ENCODE measurements at regions not wholly inside any gene's neighbourhood (a gene's known extent, or its start where the extent isn't known, plus 50 kb on each side); places are given as distances from the start of the nearest gene placed in this dataset.
A peak's percentile ranks its signal among the peaks of the same experiment; 100 is the strongest.

- 86% methylated on average over 1 of the region's 4 CpGs for WGBS (ENCODE audit: insufficient coverage)
- Histone ChIP-seq H3K36me3 (ENCODE audit: control insufficient read depth, insufficient read depth, low read length) (no peaks in the 10 kb centered on the region), H3K4me3 (ENCODE audit: low read depth, low read length) (no peak overlapping the region), H3K27me3 (ENCODE audit: control insufficient read depth, insufficient read depth, low read length) (peaks cover 2% of the 10 kb centered on the region), H3K4me1 (ENCODE audit: control insufficient read depth, insufficient read depth, low read length) (no peaks in the 10 kb centered on the region), H3K27ac (ENCODE audit: low read depth, low read length) (no peak overlapping the region), H3K9me3 (ENCODE audit: control insufficient read depth, insufficient read depth, low read length) (no peaks in the 10 kb centered on the region)
- peak in 1 of 6 donors; percentile 37 for DNase-seq (ENCODE audit: low read depth in 4 of 6, low spot score in 6 of 6)
These were observed 141.5 kb upstream of the PKDCC start for GRCh38 chr2:41906338-41906725.

GRCh38 chr2:41907141-41907540 lies 140.7 kb upstream of the PKDCC start:
- Histone ChIP-seq H3K4me3 (ENCODE audit: low read depth, low read length) (no peak overlapping the region), H3K36me3 (ENCODE audit: control insufficient read depth, insufficient read depth, low read length) (no peaks in the 10 kb centered on the region), H3K4me1 (ENCODE audit: control insufficient read depth, insufficient read depth, low read length) (no peaks in the 10 kb centered on the region), H3K27me3 (ENCODE audit: control insufficient read depth, insufficient read depth, low read length) (peaks cover 2% of the 10 kb centered on the region), H3K27ac (ENCODE audit: low read depth, low read length) (no peak overlapping the region), H3K9me3 (ENCODE audit: control insufficient read depth, insufficient read depth, low read length) (no peaks in the 10 kb centered on the region)
- WGBS (ENCODE audit: insufficient coverage), result 84% methylated on average over 5 of the region's 6 CpGs
- no peak for DNase-seq (ENCODE audit: low read depth in 4 of 6, low spot score in 6 of 6)

- H3K4me3 ChIP-seq (ENCODE audit: low read depth, low read length), result no peak overlapping the region
- no peaks in the 10 kb centered on the region for H3K9me3 ChIP-seq (ENCODE audit: control insufficient read depth, insufficient read depth, low read length)
- H3K36me3 ChIP-seq (ENCODE audit: control insufficient read depth, insufficient read depth, low read length), result no peaks in the 10 kb centered on the region
- peaks cover 2% of the 10 kb centered on the region for H3K27me3 ChIP-seq (ENCODE audit: control insufficient read depth, insufficient read depth, low read length)
- H3K27ac ChIP-seq (ENCODE audit: low read depth, low read length), result no peak overlapping the region
- 86% methylated on average over 1 of the region's 4 CpGs for WGBS (ENCODE audit: insufficient coverage)
- no peak for DNase-seq (ENCODE audit: low read depth in 4 of 6, low spot score in 6 of 6)
- no peaks in the 10 kb centered on the region for H3K4me1 ChIP-seq (ENCODE audit: control insufficient read depth, insufficient read depth, low read length)
These were observed 140.0 kb upstream of the PKDCC start for GRCh38 chr2:41907771-41908207.

GRCh38 chr2:41908349-41908748 lies 139.5 kb upstream of the PKDCC start:
- no peaks in the 10 kb centered on the region for H3K9me3 ChIP-seq (ENCODE audit: control insufficient read depth, insufficient read depth, low read length)
- no peak overlapping the region for H3K27ac ChIP-seq (ENCODE audit: low read depth, low read length)
- H3K4me3 ChIP-seq (ENCODE audit: low read depth, low read length), result no peak overlapping the region

GRCh38 chr2:41909584-41909983 lies 138.2 kb upstream of the PKDCC start:
- Histone ChIP-seq H3K36me3 (ENCODE audit: control insufficient read depth, insufficient read depth, low read length) (no peaks in the 10 kb centered on the region), H3K4me3 (ENCODE audit: low read depth, low read length) (no peak overlapping the region), H3K9me3 (ENCODE audit: control insufficient read depth, insufficient read depth, low read length) (no peaks in the 10 kb centered on the region), H3K27ac (ENCODE audit: low read depth, low read length) (no peak overlapping the region), H3K27me3 (ENCODE audit: control insufficient read depth, insufficient read depth, low read length) (peaks cover 2% of the 10 kb centered on the region), H3K4me1 (ENCODE audit: control insufficient read depth, insufficient read depth, low read length) (no peaks in the 10 kb centered on the region)
- DNase-seq (ENCODE audit: low read depth in 4 of 6, low spot score in 6 of 6), result peak in 2 of 6 donors; percentile 15 to 46
- no CpG with 5 or more reads among the region's 4 CpGs for WGBS (ENCODE audit: insufficient coverage)

More at GRCh38 chr2:41908349-41908748, 139.5 kb upstream of the PKDCC start:
- Histone ChIP-seq H3K4me1 (ENCODE audit: control insufficient read depth, insufficient read depth, low read length) (no peaks in the 10 kb centered on the region), H3K36me3 (ENCODE audit: control insufficient read depth, insufficient read depth, low read length) (no peaks in the 10 kb centered on the region), H3K27me3 (ENCODE audit: control insufficient read depth, insufficient read depth, low read length) (peaks cover 2% of the 10 kb centered on the region)
- no peak for DNase-seq (ENCODE audit: low read depth in 4 of 6, low spot score in 6 of 6)

- H3K4me3 ChIP-seq (ENCODE audit: low read depth, low read length), result no peak overlapping the region
- WGBS (ENCODE audit: insufficient coverage), result no CpG with 5 or more reads among the region's 1 CpG
These were observed 137.7 kb upstream of the PKDCC start for GRCh38 chr2:41910126-41910525.

GRCh38 chr2:41911033-41911432 lies 136.8 kb upstream of the PKDCC start:
- 93% methylated on average over 2 of the region's 3 CpGs for WGBS (ENCODE audit: insufficient coverage)
- no peak overlapping the region for H3K27ac ChIP-seq (ENCODE audit: low read depth, low read length)
- DNase-seq (ENCODE audit: low read depth in 4 of 6, low spot score in 6 of 6), result no peak
- no peaks in the 10 kb centered on the region for H3K36me3 ChIP-seq (ENCODE audit: control insufficient read depth, insufficient read depth, low read length)
- no peaks in the 10 kb centered on the region for H3K27me3 ChIP-seq (ENCODE audit: control insufficient read depth, insufficient read depth, low read length)
- H3K4me1 ChIP-seq (ENCODE audit: control insufficient read depth, insufficient read depth, low read length), result no peaks in the 10 kb centered on the region
- no peak overlapping the region for H3K4me3 ChIP-seq (ENCODE audit: low read depth, low read length)
- H3K9me3 ChIP-seq (ENCODE audit: control insufficient read depth, insufficient read depth, low read length), result no peaks in the 10 kb centered on the region

More at GRCh38 chr2:41910126-41910525, 137.7 kb upstream of the PKDCC start:
- Histone ChIP-seq H3K27ac (ENCODE audit: low read depth, low read length) (no peak overlapping the region), H3K9me3 (ENCODE audit: control insufficient read depth, insufficient read depth, low read length) (no peaks in the 10 kb centered on the region), H3K36me3 (ENCODE audit: control insufficient read depth, insufficient read depth, low read length) (no peaks in the 10 kb centered on the region), H3K4me1 (ENCODE audit: control insufficient read depth, insufficient read depth, low read length) (no peaks in the 10 kb centered on the region), H3K27me3 (ENCODE audit: control insufficient read depth, insufficient read depth, low read length) (peaks cover 2% of the 10 kb centered on the region)
- no peak for DNase-seq (ENCODE audit: low read depth in 4 of 6, low spot score in 6 of 6)

GRCh38 chr2:41912337-41912736 lies 135.5 kb upstream of the PKDCC start:
- DNase-seq (ENCODE audit: low read depth in 4 of 6, low spot score in 6 of 6), result no peak
- no peaks in the 10 kb centered on the region for H3K27me3 ChIP-seq (ENCODE audit: control insufficient read depth, insufficient read depth, low read length)
- no CpG with 5 or more reads among the region's 3 CpGs for WGBS (ENCODE audit: insufficient coverage)
- no peaks in the 10 kb centered on the region for H3K9me3 ChIP-seq (ENCODE audit: control insufficient read depth, insufficient read depth, low read length)
- H3K4me3 ChIP-seq (ENCODE audit: low read depth, low read length), result no peak overlapping the region
- no peak overlapping the region for H3K27ac ChIP-seq (ENCODE audit: low read depth, low read length)
- no peaks in the 10 kb centered on the region for H3K36me3 ChIP-seq (ENCODE audit: control insufficient read depth, insufficient read depth, low read length)
- no peaks in the 10 kb centered on the region for H3K4me1 ChIP-seq (ENCODE audit: control insufficient read depth, insufficient read depth, low read length)

GRCh38 chr2:41912776-41913175 lies 135.0 kb upstream of the PKDCC start:
- DNase-seq (ENCODE audit: low read depth in 4 of 6, low spot score in 6 of 6), result no peak
- Histone ChIP-seq H3K27me3 (ENCODE audit: control insufficient read depth, insufficient read depth, low read length) (no peaks in the 10 kb centered on the region), H3K36me3 (ENCODE audit: control insufficient read depth, insufficient read depth, low read length) (no peaks in the 10 kb centered on the region), H3K27ac (ENCODE audit: low read depth, low read length) (no peak overlapping the region), H3K4me3 (ENCODE audit: low read depth, low read length) (no peak overlapping the region), H3K9me3 (ENCODE audit: control insufficient read depth, insufficient read depth, low read length) (no peaks in the 10 kb centered on the region), H3K4me1 (ENCODE audit: control insufficient read depth, insufficient read depth, low read length) (no peaks in the 10 kb centered on the region)
- no CpG with 5 or more reads among the region's 2 CpGs for WGBS (ENCODE audit: insufficient coverage)

GRCh38 chr2:41913311-41913710 lies 134.5 kb upstream of the PKDCC start:
- H3K27me3 ChIP-seq (ENCODE audit: control insufficient read depth, insufficient read depth, low read length), result no peaks in the 10 kb centered on the region
- no peaks in the 10 kb centered on the region for H3K9me3 ChIP-seq (ENCODE audit: control insufficient read depth, insufficient read depth, low read length)
- no peaks in the 10 kb centered on the region for H3K4me1 ChIP-seq (ENCODE audit: control insufficient read depth, insufficient read depth, low read length)
- 97% methylated on average over 4 of the region's 8 CpGs for WGBS (ENCODE audit: insufficient coverage)
- DNase-seq (ENCODE audit: low read depth in 4 of 6, low spot score in 6 of 6), result no peak
- H3K4me3 ChIP-seq (ENCODE audit: low read depth, low read length), result no peak overlapping the region
- no peaks in the 10 kb centered on the region for H3K36me3 ChIP-seq (ENCODE audit: control insufficient read depth, insufficient read depth, low read length)
- H3K27ac ChIP-seq (ENCODE audit: low read depth, low read length), result no peak overlapping the region

Measured in spinal cord (tissue), 9 donors.